ENCODE measurements at regions not wholly inside any gene's neighbourhood (a gene's known extent, or its start where the extent isn't known, plus 50 kb on each side); places are given as distances from the start of the nearest gene placed in this dataset.

- TF ChIP-seq ARID2 (CRISPR knock-in tag; IDR thresholded peaks at IDR 0.05; ENCODE audit: borderline replicate concordance) (no peak), ELF1 (CRISPR knock-in tag; IDR thresholded peaks at IDR 0.05) (no peak), NCOR1 (IDR thresholded peaks at IDR 0.05; ENCODE audit: borderline replicate concordance, low read length) (no peak), ZNF335 (CRISPR knock-in tag; IDR thresholded peaks at IDR 0.05) (no peak), SCMH1 (CRISPR knock-in tag; IDR thresholded peaks at IDR 0.05; ENCODE audit: borderline replicate concordance) (no peak), GLMP (CRISPR knock-in tag; IDR thresholded peaks at IDR 0.05; ENCODE audit: borderline replicate concordance) (no peak), BRD4 (CRISPR knock-in tag; IDR thresholded peaks at IDR 0.05) (no peak), SMARCC2 (IDR thresholded peaks at IDR 0.05) (no peak), EZH2 (conservative IDR thresholded peaks at IDR 0.05; ENCODE audit: low read depth, low read length) (no peak), HDAC1 (CRISPR knock-in tag; IDR thresholded peaks at IDR 0.05) (no peak), YY1 (IDR thresholded peaks at IDR 0.05; ENCODE audit: insufficient read depth, insufficient replicate concordance, low read depth, low read length) (no peak), POLR2AphosphoS2 (IDR thresholded peaks at IDR 0.05; ENCODE audit: low read depth, low read length) (no peak)
- TF ChIP-seq, protein P1, sequence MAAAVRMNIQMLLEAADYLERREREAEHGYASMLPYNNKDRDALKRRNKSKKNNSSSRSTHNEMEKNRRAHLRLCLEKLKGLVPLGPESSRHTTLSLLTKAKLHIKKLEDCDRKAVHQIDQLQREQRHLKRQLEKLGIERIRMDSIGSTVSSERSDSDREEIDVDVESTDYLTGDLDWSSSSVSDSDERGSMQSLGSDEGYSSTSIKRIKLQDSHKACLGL (CRISPR knock-in tag; IDR thresholded peaks at IDR 0.05) = no peak
- TF ChIP-seq, protein P2, sequence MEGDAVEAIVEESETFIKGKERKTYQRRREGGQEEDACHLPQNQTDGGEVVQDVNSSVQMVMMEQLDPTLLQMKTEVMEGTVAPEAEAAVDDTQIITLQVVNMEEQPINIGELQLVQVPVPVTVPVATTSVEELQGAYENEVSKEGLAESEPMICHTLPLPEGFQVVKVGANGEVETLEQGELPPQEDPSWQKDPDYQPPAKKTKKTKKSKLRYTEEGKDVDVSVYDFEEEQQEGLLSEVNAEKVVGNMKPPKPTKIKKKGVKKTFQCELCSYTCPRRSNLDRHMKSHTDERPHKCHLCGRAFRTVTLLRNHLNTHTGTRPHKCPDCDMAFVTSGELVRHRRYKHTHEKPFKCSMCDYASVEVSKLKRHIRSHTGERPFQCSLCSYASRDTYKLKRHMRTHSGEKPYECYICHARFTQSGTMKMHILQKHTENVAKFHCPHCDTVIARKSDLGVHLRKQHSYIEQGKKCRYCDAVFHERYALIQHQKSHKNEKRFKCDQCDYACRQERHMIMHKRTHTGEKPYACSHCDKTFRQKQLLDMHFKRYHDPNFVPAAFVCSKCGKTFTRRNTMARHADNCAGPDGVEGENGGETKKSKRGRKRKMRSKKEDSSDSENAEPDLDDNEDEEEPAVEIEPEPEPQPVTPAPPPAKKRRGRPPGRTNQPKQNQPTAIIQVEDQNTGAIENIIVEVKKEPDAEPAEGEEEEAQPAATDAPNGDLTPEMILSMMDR (CRISPR knock-in tag; IDR thresholded peaks at IDR 0.05) = no peak
Measured at GRCh38 chr2:120857422-120857821, 121.8 kb downstream of the GLI2 start.

Data from HepG2 (cell line).